ENCODE measurements at regions not wholly inside any gene's neighbourhood (a gene's known extent, or its start where the extent isn't known, plus 50 kb on each side); places are given as distances from the start of the nearest gene placed in this dataset.

DNA sequence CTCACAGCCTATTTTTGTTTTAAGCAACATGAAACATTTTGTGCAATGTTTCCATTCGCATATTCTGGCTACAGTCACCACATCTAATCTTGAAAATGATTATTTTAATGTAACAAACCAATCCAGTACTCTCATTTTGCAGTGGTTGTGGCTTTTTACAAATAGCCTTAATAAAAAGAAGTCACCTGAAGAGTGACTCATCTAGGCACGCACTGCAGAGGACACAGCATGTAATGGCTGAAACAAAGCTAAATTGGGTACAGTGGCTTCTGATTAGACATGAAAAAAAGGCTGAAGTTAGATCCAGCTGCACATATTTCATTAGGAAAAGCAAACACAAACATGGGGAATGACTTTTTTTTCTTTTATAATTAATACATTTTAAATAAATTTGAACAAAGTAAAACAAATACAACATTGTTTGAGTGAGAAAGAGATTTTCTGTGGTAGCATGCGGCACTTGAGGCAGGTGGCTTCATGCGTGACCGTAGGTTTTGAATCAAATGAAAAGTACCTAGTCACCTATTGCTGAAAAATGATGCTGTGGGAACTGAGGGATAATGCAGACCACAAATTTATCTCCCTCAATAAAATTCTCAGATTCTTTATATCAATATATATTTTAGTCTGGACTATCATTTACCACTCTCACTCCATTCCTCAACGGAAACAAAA, 240.8 kb upstream of the DDX53 start:
- Histone ChIP-seq H3K27me3 (ENCODE audit: control insufficient read depth, insufficient read depth, low read length) (no peaks in the 10 kb centered on the region; the same call in 1 of the 2 replicates), H3K36me3 (ENCODE audit: control insufficient read depth, insufficient read depth, low read length) (no peaks in the 10 kb centered on the region), H3K4me3 (ENCODE audit: low read depth, low read length) (no peak overlapping the region), H3K9ac (ENCODE audit: low read length) (no peak overlapping the region), H3K4me1 (ENCODE audit: control insufficient read depth, insufficient read depth, low read length) (no peaks in the 10 kb centered on the region), H3K27ac (ENCODE audit: low read depth, low read length) (no peak overlapping the region), H3K9me3 (ENCODE audit: control insufficient read depth, insufficient read depth, low read depth, low read length) (no peaks in the 10 kb centered on the region)

DNA sequence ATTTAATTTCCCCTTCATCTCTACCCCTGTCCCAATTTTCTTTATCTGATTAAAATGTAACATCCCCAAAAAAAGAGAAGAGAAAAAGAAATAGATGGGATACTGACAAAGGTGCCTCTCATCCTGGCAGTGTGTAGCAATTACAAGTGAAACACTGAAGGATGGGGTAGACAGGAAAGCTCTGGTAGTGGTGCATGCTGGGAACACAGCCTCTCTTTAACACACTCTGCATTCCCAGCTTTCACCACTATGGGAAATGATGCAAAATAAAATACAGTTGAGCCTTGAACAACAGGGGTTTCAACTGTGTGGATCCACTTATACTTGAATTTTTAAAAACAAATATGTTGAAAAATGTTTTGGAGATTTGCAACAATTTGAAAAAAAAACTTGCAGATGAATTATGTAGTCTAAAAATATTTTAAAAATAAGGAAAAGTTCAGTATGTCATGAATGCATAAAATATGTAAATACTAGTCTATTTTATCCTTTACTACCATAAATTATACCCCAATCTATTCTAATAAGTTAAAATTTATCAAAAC, 239.2 kb upstream of the DDX53 start:
- no peak overlapping the region for H3K9ac ChIP-seq (ENCODE audit: low read length)
- H3K36me3 ChIP-seq (ENCODE audit: control insufficient read depth, insufficient read depth, low read length): no peaks in the 10 kb centered on the region
- no peaks in the 10 kb centered on the region for H3K9me3 ChIP-seq (ENCODE audit: control insufficient read depth, insufficient read depth, low read depth, low read length)
- H3K4me1 ChIP-seq (ENCODE audit: control insufficient read depth, insufficient read depth, low read length): no peaks in the 10 kb centered on the region
- H3K27ac ChIP-seq (ENCODE audit: low read depth, low read length): no peak overlapping the region
- H3K4me3 ChIP-seq (ENCODE audit: low read depth, low read length): no peak overlapping the region
- H3K27me3 ChIP-seq (ENCODE audit: control insufficient read depth, insufficient read depth, low read length): no peaks in the 10 kb centered on the region; the same call in 1 of the 2 replicates

DNA sequence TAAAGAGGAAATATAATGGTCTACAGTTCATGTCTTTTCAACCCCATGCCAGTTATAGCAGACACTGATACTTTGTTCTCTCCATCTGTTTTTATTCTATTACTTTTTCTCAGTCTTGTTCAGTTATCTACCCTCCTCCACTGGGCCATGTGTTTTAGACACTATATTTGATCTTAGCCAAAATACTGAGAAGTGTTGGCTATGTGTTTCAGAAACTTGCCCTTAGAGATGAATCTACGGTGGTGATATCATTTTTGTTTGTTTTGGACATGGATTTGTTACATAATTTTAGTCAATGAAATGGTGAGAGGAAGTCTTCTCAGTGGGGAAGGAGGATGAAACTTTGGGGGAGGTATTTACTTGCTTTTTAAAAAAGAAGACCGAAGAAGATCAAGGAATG, 211.5 kb upstream of the DDX53 start:
- no peak overlapping the region for H3K27ac ChIP-seq (ENCODE audit: low read depth, low read length)
- H3K9me3 ChIP-seq (ENCODE audit: control insufficient read depth, insufficient read depth, low read depth, low read length): no peaks in the 10 kb centered on the region
- H3K4me1 ChIP-seq (ENCODE audit: control insufficient read depth, insufficient read depth, low read length): no peaks in the 10 kb centered on the region
- H3K4me3 ChIP-seq (ENCODE audit: low read depth, low read length): no peak overlapping the region
- no peak overlapping the region for H3K9ac ChIP-seq (ENCODE audit: low read length)
- H3K36me3 ChIP-seq (ENCODE audit: control insufficient read depth, insufficient read depth, low read length): no peaks in the 10 kb centered on the region
- no peaks in the 10 kb centered on the region; the same call in 1 of the 2 replicates for H3K27me3 ChIP-seq (ENCODE audit: control insufficient read depth, insufficient read depth, low read length)

DNA sequence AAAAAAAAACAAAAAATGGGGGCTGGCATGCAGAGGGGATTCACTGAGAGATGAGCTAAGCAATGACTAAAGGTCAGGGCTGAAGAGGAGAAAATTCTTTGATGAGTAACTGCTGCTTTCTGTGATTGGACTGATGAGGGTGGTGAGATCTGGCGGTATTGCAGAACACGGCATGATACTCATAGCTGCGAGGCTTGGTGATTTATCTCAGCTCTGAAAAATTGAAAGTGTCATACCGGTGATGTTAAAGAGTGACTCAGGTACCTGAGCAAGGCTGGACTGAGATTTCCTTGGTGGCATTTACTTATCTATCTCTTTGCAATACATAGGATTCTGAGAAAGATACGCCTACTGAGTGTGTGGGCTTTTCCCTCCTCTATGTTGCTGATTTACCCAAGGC, 204.1 kb upstream of the DDX53 start:
- Histone ChIP-seq H3K9me3 (ENCODE audit: control insufficient read depth, insufficient read depth, low read depth, low read length) (no peaks in the 10 kb centered on the region), H3K9ac (ENCODE audit: low read length) (no peak overlapping the region), H3K4me3 (ENCODE audit: low read depth, low read length) (no peak overlapping the region), H3K27me3 (ENCODE audit: control insufficient read depth, insufficient read depth, low read length) (no peaks in the 10 kb centered on the region), H3K4me1 (ENCODE audit: control insufficient read depth, insufficient read depth, low read length) (peaks cover 6% of the 10 kb centered on the region), H3K36me3 (ENCODE audit: control insufficient read depth, insufficient read depth, low read length) (no peaks in the 10 kb centered on the region), H3K27ac (ENCODE audit: low read depth, low read length) (no peak overlapping the region)

DNA sequence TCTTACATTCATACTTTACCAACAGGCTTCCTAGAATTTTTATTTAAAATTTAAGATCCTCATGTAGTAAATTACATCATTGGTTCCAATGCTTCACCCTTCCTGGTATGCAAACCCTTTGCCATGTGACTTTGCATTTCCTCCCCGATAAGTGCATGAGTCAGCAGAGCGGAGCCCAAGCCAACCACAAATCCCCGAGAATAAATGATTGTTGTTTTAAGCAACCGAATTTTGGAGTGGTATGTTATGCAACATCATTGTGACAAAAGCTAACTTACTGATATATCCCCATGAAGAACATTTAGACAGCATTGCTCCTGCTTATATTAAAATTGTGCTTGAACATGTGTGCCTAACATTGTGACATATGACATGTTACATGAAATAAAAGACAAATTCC, 199.4 kb upstream of the DDX53 start:
- no peak overlapping the region; the same call in 1 of the 2 replicates for H3K4me3 ChIP-seq (ENCODE audit: low read depth, low read length)
- H3K9me3 ChIP-seq (ENCODE audit: control insufficient read depth, insufficient read depth, low read depth, low read length): no peaks in the 10 kb centered on the region
- peak overlapping the region; percentile 59 for H3K27ac ChIP-seq (ENCODE audit: low read depth, low read length)
- peak overlapping the region; percentile 26 for H3K9ac ChIP-seq (ENCODE audit: low read length)
- no peaks in the 10 kb centered on the region for H3K36me3 ChIP-seq (ENCODE audit: control insufficient read depth, insufficient read depth, low read length)
- H3K4me1 ChIP-seq (ENCODE audit: control insufficient read depth, insufficient read depth, low read length): peaks cover 17% of the 10 kb centered on the region
- no peaks in the 10 kb centered on the region for H3K27me3 ChIP-seq (ENCODE audit: control insufficient read depth, insufficient read depth, low read length)

DNA sequence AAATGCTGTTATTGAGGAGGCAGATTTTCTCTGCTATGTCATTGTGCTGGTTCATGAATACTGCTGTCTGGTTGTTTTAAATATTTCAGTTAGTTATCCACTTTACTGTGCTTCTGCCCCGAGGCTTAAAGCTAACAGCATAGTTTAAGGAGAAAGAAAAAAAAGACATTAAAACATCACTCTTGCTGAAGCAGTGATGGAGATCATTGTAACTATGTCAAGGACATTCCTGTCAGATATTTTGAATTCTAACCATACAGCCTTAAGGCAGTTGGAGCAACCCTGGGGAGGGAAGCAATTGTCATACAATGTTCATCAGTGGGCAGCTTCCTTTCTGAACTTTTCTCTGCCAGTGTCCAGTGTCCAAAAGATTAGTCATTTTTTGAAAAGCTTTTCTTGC, 199.0 kb upstream of the DDX53 start:
- no peaks in the 10 kb centered on the region for H3K36me3 ChIP-seq (ENCODE audit: control insufficient read depth, insufficient read depth, low read length)
- H3K27me3 ChIP-seq (ENCODE audit: control insufficient read depth, insufficient read depth, low read length): no peaks in the 10 kb centered on the region
- H3K9ac ChIP-seq (ENCODE audit: low read length): peak overlapping the region; percentile 26
- H3K4me1 ChIP-seq (ENCODE audit: control insufficient read depth, insufficient read depth, low read length): peaks cover 17% of the 10 kb centered on the region
- H3K9me3 ChIP-seq (ENCODE audit: control insufficient read depth, insufficient read depth, low read depth, low read length): no peaks in the 10 kb centered on the region
- H3K27ac ChIP-seq (ENCODE audit: low read depth, low read length): peak overlapping the region; percentile 59
- H3K4me3 ChIP-seq (ENCODE audit: low read depth, low read length): no peak overlapping the region; the same call in 1 of the 2 replicates

DNA sequence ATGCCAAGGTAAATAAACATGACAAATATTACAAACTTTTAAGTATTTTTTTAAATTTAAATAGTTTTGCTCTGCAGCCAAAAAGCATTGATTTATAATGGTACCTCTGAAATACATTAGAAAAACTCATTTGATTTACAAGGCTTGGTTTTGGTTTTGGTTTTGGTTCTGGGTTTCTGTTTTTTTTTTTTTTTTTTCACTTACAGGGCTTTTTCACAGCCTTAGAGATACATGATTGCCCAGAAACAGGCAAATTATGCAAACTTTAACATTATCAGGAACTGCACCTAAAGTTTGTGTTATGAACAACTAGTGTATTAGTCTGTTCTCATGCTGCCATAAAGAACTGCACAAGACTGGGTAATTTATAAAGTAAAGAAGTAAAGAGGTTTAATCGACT, 196.4 kb upstream of the DDX53 start:
- Histone ChIP-seq H3K27me3 (ENCODE audit: control insufficient read depth, insufficient read depth, low read length) (no peaks in the 10 kb centered on the region), H3K4me1 (ENCODE audit: control insufficient read depth, insufficient read depth, low read length) (peaks cover 17% of the 10 kb centered on the region), H3K9ac (ENCODE audit: low read length) (no peak overlapping the region), H3K4me3 (ENCODE audit: low read depth, low read length) (no peak overlapping the region), H3K9me3 (ENCODE audit: control insufficient read depth, insufficient read depth, low read depth, low read length) (no peaks in the 10 kb centered on the region), H3K36me3 (ENCODE audit: control insufficient read depth, insufficient read depth, low read length) (no peaks in the 10 kb centered on the region), H3K27ac (ENCODE audit: low read depth, low read length) (no peak overlapping the region)

DNA sequence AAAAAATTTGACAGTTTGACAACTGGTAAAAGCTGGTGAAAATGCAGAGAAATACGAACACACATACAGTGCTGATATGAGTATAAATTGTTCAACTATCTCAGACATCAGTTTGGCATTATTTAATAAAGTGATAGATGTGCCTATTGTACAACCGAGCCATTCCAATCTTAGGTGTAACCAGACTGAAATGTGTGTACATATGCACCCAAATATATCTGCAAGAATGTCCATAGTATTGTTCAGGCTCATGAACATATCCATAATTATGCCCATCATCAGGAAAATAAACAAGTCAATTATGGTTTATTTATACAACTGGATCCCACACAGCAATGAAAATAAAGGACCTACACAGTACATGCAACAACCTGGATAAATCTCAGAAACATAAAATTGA, 188.9 kb upstream of the DDX53 start:
- Histone ChIP-seq H3K27ac (ENCODE audit: low read depth, low read length) (no peak overlapping the region), H3K9me3 (ENCODE audit: control insufficient read depth, insufficient read depth, low read depth, low read length) (no peaks in the 10 kb centered on the region), H3K4me3 (ENCODE audit: low read depth, low read length) (no peak overlapping the region), H3K4me1 (ENCODE audit: control insufficient read depth, insufficient read depth, low read length) (no peaks in the 10 kb centered on the region), H3K27me3 (ENCODE audit: control insufficient read depth, insufficient read depth, low read length) (no peaks in the 10 kb centered on the region), H3K36me3 (ENCODE audit: control insufficient read depth, insufficient read depth, low read length) (no peaks in the 10 kb centered on the region), H3K9ac (ENCODE audit: low read length) (no peak overlapping the region)

DNA sequence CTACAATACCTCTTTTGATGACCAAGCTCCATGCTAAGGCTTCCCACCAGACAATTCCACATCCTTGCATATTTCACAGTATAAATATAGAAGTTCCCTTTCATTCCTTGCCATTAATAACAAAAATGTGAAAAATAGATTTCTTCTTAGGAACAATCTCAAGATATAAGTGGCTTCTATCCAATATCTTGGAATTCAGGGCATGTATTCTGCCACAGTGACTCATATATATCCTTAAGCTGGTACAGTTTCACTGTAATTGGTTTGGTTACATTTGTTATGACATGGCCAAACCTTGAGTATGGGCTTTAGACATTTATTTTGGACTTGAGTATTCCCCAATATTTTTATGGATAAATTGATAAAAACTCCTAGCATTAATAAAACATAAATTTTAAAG, 181.7 kb upstream of the DDX53 start:
- Histone ChIP-seq H3K27ac (ENCODE audit: low read depth, low read length) (no peak overlapping the region), H3K9ac (ENCODE audit: low read length) (no peak overlapping the region), H3K4me1 (ENCODE audit: control insufficient read depth, insufficient read depth, low read length) (no peaks in the 10 kb centered on the region)

DNA sequence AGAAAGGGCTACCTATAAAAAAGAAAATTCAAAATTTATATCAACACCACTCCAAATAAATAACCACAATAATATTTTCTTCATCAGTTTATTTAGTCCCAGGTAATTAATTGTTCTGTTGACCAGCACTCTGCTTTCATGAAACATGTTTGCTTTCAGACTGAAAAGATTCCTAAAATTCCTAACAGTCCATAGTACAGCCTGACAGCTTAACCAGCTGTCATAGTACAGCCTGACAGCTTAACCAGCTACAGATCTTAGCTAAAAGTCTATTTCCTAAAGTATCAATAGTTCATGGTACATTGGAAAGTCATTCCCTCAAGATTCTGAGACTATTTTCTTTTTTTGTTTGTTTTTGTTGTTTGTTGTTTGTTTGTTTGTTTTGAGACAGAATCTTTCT, 144.1 kb upstream of the DDX53 start:
- no peaks in the 10 kb centered on the region for H3K36me3 ChIP-seq (ENCODE audit: control insufficient read depth, insufficient read depth, low read length)
- H3K9me3 ChIP-seq (ENCODE audit: control insufficient read depth, insufficient read depth, low read depth, low read length): no peaks in the 10 kb centered on the region
- no peak overlapping the region for H3K9ac ChIP-seq (ENCODE audit: low read length)
- H3K27me3 ChIP-seq (ENCODE audit: control insufficient read depth, insufficient read depth, low read length): no peaks in the 10 kb centered on the region; the same call in 1 of the 2 replicates
- H3K27ac ChIP-seq (ENCODE audit: low read depth, low read length): no peak overlapping the region
- H3K4me1 ChIP-seq (ENCODE audit: control insufficient read depth, insufficient read depth, low read length): no peaks in the 10 kb centered on the region
- H3K4me3 ChIP-seq (ENCODE audit: low read depth, low read length): no peak overlapping the region

More for the DNA sequence above, 181.7 kb upstream of the DDX53 start:
- H3K27me3 ChIP-seq (ENCODE audit: control insufficient read depth, insufficient read depth, low read length): no peaks in the 10 kb centered on the region; the same call in 1 of the 2 replicates
- H3K36me3 ChIP-seq (ENCODE audit: control insufficient read depth, insufficient read depth, low read length): no peaks in the 10 kb centered on the region
- no peaks in the 10 kb centered on the region for H3K9me3 ChIP-seq (ENCODE audit: control insufficient read depth, insufficient read depth, low read depth, low read length)
- H3K4me3 ChIP-seq (ENCODE audit: low read depth, low read length): no peak overlapping the region

DNA sequence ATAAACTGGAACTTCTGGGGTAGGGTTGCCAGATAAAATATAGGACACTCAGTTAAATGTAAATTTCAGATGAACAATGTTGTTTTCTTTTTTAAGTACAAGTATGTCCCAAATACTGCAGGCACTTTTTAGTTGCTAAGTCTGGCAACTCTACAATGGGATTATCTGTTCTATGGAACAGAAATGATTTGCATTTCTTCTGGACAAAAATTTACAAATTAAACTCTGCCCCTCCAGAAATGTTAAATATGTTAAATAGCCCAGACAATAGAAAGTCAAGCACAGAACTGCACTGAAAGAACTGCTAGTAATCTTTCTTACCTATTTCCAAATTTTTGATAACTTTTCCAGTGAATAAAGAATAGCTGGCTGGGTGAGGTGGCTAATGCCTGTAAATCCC, 140.1 kb upstream of the DDX53 start:
- no peaks in the 10 kb centered on the region for H3K9me3 ChIP-seq (ENCODE audit: control insufficient read depth, insufficient read depth, low read depth, low read length)
- no peak overlapping the region for H3K27ac ChIP-seq (ENCODE audit: low read depth, low read length)
- H3K9ac ChIP-seq (ENCODE audit: low read length): no peak overlapping the region
- H3K27me3 ChIP-seq (ENCODE audit: control insufficient read depth, insufficient read depth, low read length): no peaks in the 10 kb centered on the region
- H3K4me1 ChIP-seq (ENCODE audit: control insufficient read depth, insufficient read depth, low read length): no peaks in the 10 kb centered on the region
- no peak overlapping the region for H3K4me3 ChIP-seq (ENCODE audit: low read depth, low read length)
- no peaks in the 10 kb centered on the region for H3K36me3 ChIP-seq (ENCODE audit: control insufficient read depth, insufficient read depth, low read length)
